H1 (cell line): ENCODE measurements at regions not wholly inside any gene's neighbourhood (a gene's known extent, or its start where the extent isn't known, plus 50 kb on each side); places are given as distances from the start of the nearest gene placed in this dataset.

Experiments used
- CTCF ChIA-PET: fragments of 300-600 bp; sonication (Branson Sonifier 250); formaldehyde crosslinking; loops from one replicate; lab custom pipeline; 2021; ENCODE audit not compliant: partially characterized antibody; lab: Charles Lee
- POLR2A ChIA-PET: fragments of 300-600 bp; sonication (Branson Sonifier 250); formaldehyde crosslinking; loops from one replicate; lab custom pipeline; 2021; ENCODE audit warnings: inconsistent platforms; ENCODE audit not compliant: partially characterized antibody; lab: Charles Lee
- DNase-seq, 2 experiments: peaks; one replicate each; pipeline versions ENCODE4 v3.0.0 to v3.0.0-alpha.2; 2010 to 2022; ENCODE audit warnings: low spot score in 2 of 2, low read depth in 1 of 2, mixed read lengths in 1 of 2
- FAIRE-seq: peaks from 2 replicates; lab custom pipeline; 2011; peaks lifted over from hg19 to GRCh38; lab: Jason Lieb, UNC
- H2AFZ ChIP-seq: 2 replicates; pipeline ENCODE4 v1.8.1; 2012; ENCODE audit warnings: low read length, inconsistent platforms
- H2AK5ac ChIP-seq: 2 replicates; pipeline ENCODE4 v1.6.1; 2013; ENCODE audit warnings: low read depth, low read length
- H2BK120ac ChIP-seq: replicated peaks from 2 replicates; pipeline ENCODE3; 2013; ENCODE audit warnings: low read depth, low read length, inconsistent platforms
- H2BK12ac ChIP-seq: 2 replicates; pipeline ENCODE4 v1.6.1; 2013; ENCODE audit warnings: low read depth, low read length
- H2BK15ac ChIP-seq: 2 replicates; pipeline ENCODE4 v1.6.1; 2013; ENCODE audit warnings: low read length
- H2BK20ac ChIP-seq: 2 replicates; pipeline ENCODE4 v1.6.1; 2013; ENCODE audit warnings: low read length
- H2BK5ac ChIP-seq: 2 replicates; pipeline ENCODE4 v1.6.1; 2013; ENCODE audit warnings: low read depth, low read length
- H3K14ac ChIP-seq: 2 replicates; pipeline ENCODE4 v1.6.1; 2013; ENCODE audit warnings: inconsistent platforms; ENCODE audit not compliant: insufficient read length
- H3K18ac ChIP-seq: 2 replicates; pipeline ENCODE4 v1.6.1; 2013; ENCODE audit warnings: low read length; ENCODE audit errors: extremely low read depth
- H3K23ac ChIP-seq: 2 replicates; pipeline ENCODE4 v1.6.1; 2013; ENCODE audit warnings: inconsistent platforms; ENCODE audit not compliant: insufficient read length
- H3K23me2 ChIP-seq: 2 replicates; pipeline ENCODE4 v1.6.1; 2013; ENCODE audit warnings: low read depth, low read length
- H3K27ac ChIP-seq: 2 replicates; pipeline ENCODE4 v1.6.1; 2011; ENCODE audit warnings: low read depth, low read length, inconsistent platforms
- H3K27me3 ChIP-seq, 4 experiments: replicated peaks in 1 of 4; 1 replicate in 1 of 4; 2 replicates in 3 of 4; pipeline versions ENCODE4 v1.6.1 to v1.8.1; 2011 to 2013; ENCODE audit warnings: low read length in 3 of 4, mild to moderate bottlenecking in 3 of 4, inconsistent platforms in 2 of 4, mixed read lengths in 2 of 4, moderate library complexity in 1 of 4; ENCODE audit not compliant: control insufficient read depth in 3 of 4, insufficient read depth in 3 of 4; ENCODE audit errors: extremely low read depth in 1 of 4
- H3K36me3 ChIP-seq, 4 experiments: 2 replicates each; pipeline versions ENCODE4 v1.6.1 to v1.8.1; 2011 to 2013; ENCODE audit warnings: mild to moderate bottlenecking in 4 of 4, low read length in 3 of 4, moderate library complexity in 2 of 4, control low read depth in 1 of 4, inconsistent platforms in 1 of 4; ENCODE audit not compliant: insufficient read depth in 4 of 4, control insufficient read depth in 2 of 4
- H3K4ac ChIP-seq: replicated peaks from 2 replicates; pipeline ENCODE3; 2013; ENCODE audit warnings: low read length, low read depth, mixed read lengths, inconsistent platforms; ENCODE audit not compliant: insufficient read length
- H3K4me1 ChIP-seq, 4 experiments: replicated peaks in 1 of 4; 1 replicate in 1 of 4; 2 replicates in 3 of 4; pipeline versions ENCODE4 v1.6.1 to v1.8.1; 2011 to 2013; ENCODE audit warnings: low read length in 3 of 4, inconsistent platforms in 2 of 4, mixed read lengths in 1 of 4; ENCODE audit not compliant: insufficient read depth in 4 of 4, control insufficient read depth in 3 of 4
- H3K4me2 ChIP-seq, 2 experiments: 2 replicates each; pipeline versions ENCODE4 v1.6.1 to v1.8.1; 2011 to 2013; ENCODE audit warnings: low read depth in 2 of 2, low read length in 2 of 2, control low read depth in 1 of 2, inconsistent platforms in 1 of 2, mild to moderate bottlenecking in 1 of 2; ENCODE audit not compliant: insufficient read depth in 1 of 2
- H3K4me3 ChIP-seq, 4 experiments: fragments of 200-600, 300-600 bp in 1 of 4; sonication (generic), shearing (Covaris generic), sonication (Bioruptor Twin) in 1 of 4; 2 replicates each; pipeline versions ENCODE4 v1.5.1 to v1.8.1; 2011 to 2016; ENCODE audit warnings: low read length in 4 of 4, low read depth in 3 of 4, control low read depth in 2 of 4, inconsistent platforms in 2 of 4, mild to moderate bottlenecking in 2 of 4, mixed read lengths in 1 of 4, moderate library complexity in 1 of 4; ENCODE audit not compliant: insufficient read depth in 2 of 4; ENCODE audit errors: extremely low read depth in 1 of 4
- H3K56ac ChIP-seq: replicated peaks from 2 replicates; pipeline ENCODE3; 2013; ENCODE audit warnings: low read depth, mild to moderate bottlenecking, mixed read lengths, low read length, inconsistent platforms; ENCODE audit not compliant: insufficient read length
- H3K79me1 ChIP-seq: 2 replicates; pipeline ENCODE4 v1.6.1; 2013; ENCODE audit warnings: low read depth, low read length, control low read depth
- H3K79me2 ChIP-seq, 2 experiments: 2 replicates each; pipeline versions ENCODE4 v1.6.1 to v1.8.1; 2012 to 2013; ENCODE audit warnings: low read length in 2 of 2, mild to moderate bottlenecking in 2 of 2, inconsistent platforms in 1 of 2; ENCODE audit not compliant: insufficient read depth in 2 of 2, control insufficient read depth in 1 of 2
- H3K9ac ChIP-seq, 4 experiments: replicated peaks in 1 of 4; 1 replicate in 1 of 4; 2 replicates in 3 of 4; pipeline versions ENCODE4 v1.6.1 to v1.8.1; 2011 to 2013; ENCODE audit warnings: low read depth in 3 of 4, low read length in 3 of 4, control low read depth in 2 of 4, mild to moderate bottlenecking in 2 of 4, moderate library complexity in 2 of 4, inconsistent platforms in 1 of 4; ENCODE audit errors: extremely low read depth in 1 of 4
- H3K9me3 ChIP-seq, 2 experiments: 2 replicates each; pipeline versions ENCODE4 v1.6.1 to v1.8.1; 2012 to 2013; ENCODE audit warnings: mild to moderate bottlenecking in 2 of 2, moderate library complexity in 2 of 2, control low read depth in 1 of 2, inconsistent platforms in 1 of 2, low read depth in 1 of 2, low read length in 1 of 2, mixed read lengths in 1 of 2; ENCODE audit not compliant: insufficient read depth in 2 of 2
- H4K20me1 ChIP-seq, 2 experiments: replicated peaks in 1 of 2; 2 replicates each; pipeline versions ENCODE3 to v1.8.1; 2011 to 2013; ENCODE audit warnings: inconsistent platforms in 2 of 2, low read length in 2 of 2, mild to moderate bottlenecking in 1 of 2; ENCODE audit not compliant: insufficient read depth in 2 of 2, control insufficient read depth in 1 of 2
- H4K5ac ChIP-seq: 2 replicates; pipeline ENCODE4 v1.6.1; 2013; ENCODE audit warnings: low read length, low read depth, mixed read lengths, inconsistent platforms; ENCODE audit not compliant: insufficient read length
- H4K8ac ChIP-seq: 2 replicates; pipeline ENCODE4 v1.8.0; 2013; ENCODE audit warnings: mild to moderate bottlenecking, moderate library complexity, low read length, inconsistent platforms; ENCODE audit not compliant: insufficient read depth; ENCODE audit errors: extremely low read depth
- H4K91ac ChIP-seq: replicated peaks from 2 replicates; pipeline ENCODE3; 2013; ENCODE audit warnings: low read length, mixed read lengths, inconsistent platforms; ENCODE audit not compliant: insufficient read length
- CHD1 ChIP-seq: IDR thresholded peaks from 2 replicates; pipeline ENCODE4 v1.6.1; 2012; ENCODE audit warnings: low read depth, low read length, improper control_type of control experiment
- HDAC6 ChIP-seq: IDR thresholded peaks from one replicate; pipeline ENCODE4 v1.7.1; 2012; ENCODE audit warnings: low read depth, mild to moderate bottlenecking, inconsistent platforms, low read length, moderate library complexity
- RXRA ChIP-seq: IDR thresholded peaks from 2 replicates; pipeline ENCODE4 v1.6.1; 2011; ENCODE audit warnings: low read depth, mild to moderate bottlenecking, low read length, moderate library complexity; ENCODE audit not compliant: insufficient read depth
- SRF ChIP-seq: IDR thresholded peaks from 2 replicates; pipeline ENCODE4 v1.6.1; 2011; ENCODE audit warnings: mild to moderate bottlenecking, low read depth, low read length, moderate library complexity
- YY1 ChIP-seq: IDR thresholded peaks from 2 replicates; pipeline ENCODE4 v1.6.1; 2011; ENCODE audit warnings: low read depth, mild to moderate bottlenecking, low read length
- WGBS, 2 experiments: shearing (Covaris generic) in 1 of 2; methylation state at CpG; one replicate each; pipeline versions ENCODE4 v1.1.6 to v1.1.7; 2013 to 2015; ENCODE audit warnings: low lambda C conversion rate in 2 of 2, mixed read lengths in 2 of 2, inconsistent platforms in 1 of 2, low coverage in 1 of 2, missing lambda C conversion rate in 1 of 2; ENCODE audit not compliant: insufficient replicate concordance in 2 of 2, insufficient coverage in 1 of 2, insufficient read length in 1 of 2; ENCODE audit errors: extremely low coverage in 1 of 2, missing lambda C conversion rate in 1 of 2; 5-methylcytosine and 5-hydroxymethylcytosine counted together

GRCh38 chr13:79833991-79834390 lies 353.0 kb downstream of the NDFIP2 start:
- no peak for TF ChIP-seq RXRA
- TF ChIP-seq YY1, result no peak
- TF ChIP-seq SRF, result no peak
- no peak for TF ChIP-seq CHD1
- no peak for TF ChIP-seq HDAC6
- no peak for FAIRE-seq
- no peaks in the 10 kb centered on the region for H3K23me2 ChIP-seq
- H4K5ac ChIP-seq, result no peak overlapping the region
- H3K9me3 ChIP-seq, result peaks cover 2 to 4% of the 10 kb centered on the region in 2 experiments
- H2BK20ac ChIP-seq, result no peak overlapping the region
- 91% methylated on average over 1 of the region's 1 CpG; no CpG with 5 or more reads in 1 of the 2 experiments for WGBS, 2 experiments
- no peak overlapping the region for H3K4me2 ChIP-seq
- no peak overlapping the region for H4K8ac ChIP-seq
- ChIA-PET CTCF (no interaction called here), POLR2A (no interaction called here)
- no peak overlapping the region for H3K4me3 ChIP-seq
- no peaks in the 10 kb centered on the region for H3K4me1 ChIP-seq
- no peak overlapping the region for H2BK15ac ChIP-seq
- no peak overlapping the region for H2BK120ac ChIP-seq
- no peak overlapping the region for H4K91ac ChIP-seq
- no peak for DNase-seq
- no peak overlapping the region for H2BK5ac ChIP-seq
- no peak overlapping the region for H3K4ac ChIP-seq
- no peaks in the 10 kb centered on the region for H4K20me1 ChIP-seq
- no peaks in the 10 kb centered on the region; a peak in 1 of 8 replicates for H3K36me3 ChIP-seq
- no peaks in the 10 kb centered on the region for H3K79me2 ChIP-seq
- no peak overlapping the region for H3K9ac ChIP-seq
- no peak overlapping the region for H3K56ac ChIP-seq
- H2AK5ac ChIP-seq, result no peak overlapping the region
- no peaks in the 10 kb centered on the region for H3K79me1 ChIP-seq
- H3K14ac ChIP-seq, result no peak overlapping the region
- no peak overlapping the region for H3K27ac ChIP-seq
- H3K27me3 ChIP-seq, result no peaks in the 10 kb centered on the region
- no peak overlapping the region for H2BK12ac ChIP-seq
- no peak overlapping the region for H3K23ac ChIP-seq
- no peak overlapping the region for H2AFZ ChIP-seq
- no peak overlapping the region for H3K18ac ChIP-seq
